Activated B cell treated with CpG ODN at 0.5 μM for 24 hours (primary cell): ENCODE measurements at regions not wholly inside any gene's neighbourhood (a gene's known extent, or its start where the extent isn't known, plus 50 kb on each side); places are given as distances from the start of the nearest gene placed in this dataset.

ENCODE experiments used
- ATAC-seq: fragments of 200-7000 bp; cut with Tn5 transposase; one replicate; pipeline ENCODE4 v1.10.0; 2021; ENCODE audit warnings: low read depth, mild to moderate bottlenecking, moderate library complexity
- CTCF ChIA-PET: fragments of 350-600 bp; sonication (Branson Sonifier 250); formaldehyde crosslinking; loops from one replicate; lab custom pipeline; 2021; ENCODE audit warnings: antibody characterized with exemption; lab: Charles Lee
- POLR2A ChIA-PET: fragments of 350-600 bp; sonication (Branson Sonifier 250); formaldehyde crosslinking; loops from one replicate; lab custom pipeline; 2021; ENCODE audit warnings: antibody characterized with exemption; lab: Charles Lee
- DNase-seq: peaks from one replicate; pipeline ENCODE4 v3.0.0; 2022
- H3K27ac Mint-ChIP-seq: one replicate; pipeline ENCODE4 v1.8.0; 2020; ENCODE audit warnings: mixed read lengths
- H3K27me3 Mint-ChIP-seq: one replicate; pipeline ENCODE4 v1.8.0; 2021; ENCODE audit warnings: mixed read lengths
- H3K36me3 Mint-ChIP-seq: one replicate; pipeline ENCODE4 v1.8.0; 2021; ENCODE audit warnings: low read depth, mixed read lengths
- H3K4me1 Mint-ChIP-seq: one replicate; pipeline ENCODE4 v1.8.0; 2021; ENCODE audit warnings: mixed read lengths
- H3K4me3 Mint-ChIP-seq: one replicate; pipeline ENCODE4 v1.8.0; 2020; ENCODE audit warnings: mild to moderate bottlenecking, mixed read lengths
- H3K9me3 Mint-ChIP-seq: one replicate; pipeline ENCODE4 v1.8.0; 2020; ENCODE audit warnings: mixed read lengths
- CTCF ChIP-seq: fragments of 200-600 bp; IDR thresholded peaks from one replicate; pipeline ENCODE4 v1.8.0; 2022; ENCODE audit warnings: antibody characterized with exemption, mild to moderate bottlenecking
- intact Hi-C: fragments of 100-400 bp; cut with micrococcal nuclease; formaldehyde crosslinking; loops from one replicate; pipeline ENCODE4 v1.15.1; 2024

DNA sequence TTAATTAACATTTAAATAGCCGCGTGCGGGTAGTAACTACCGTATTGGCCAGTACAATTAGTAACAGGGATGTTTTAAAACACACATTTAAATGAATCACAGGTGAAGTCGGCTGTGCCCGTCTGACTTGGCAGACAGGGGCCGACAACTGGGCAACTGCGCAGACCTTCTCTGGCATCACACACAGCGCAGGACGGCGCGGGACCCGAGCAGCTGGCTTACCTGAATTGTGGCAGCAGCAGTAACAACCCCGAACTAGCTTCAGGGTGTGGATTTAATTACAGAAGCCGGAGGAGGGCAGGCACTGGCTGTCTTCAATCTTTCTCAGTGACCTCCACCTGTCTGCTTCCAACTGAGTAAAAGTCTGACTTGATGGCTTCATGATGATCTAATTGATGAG is 91.7 kb downstream of the DACT2 start:
- no peaks in the 10 kb centered on the region for H3K4me1 Mint-ChIP-seq
- DNase-seq (no peak), ATAC-seq (no peak)
- H3K4me3 Mint-ChIP-seq: no peak overlapping the region
- H3K36me3 Mint-ChIP-seq: no peaks in the 10 kb centered on the region
- peaks cover 2% of the 10 kb centered on the region for H3K9me3 Mint-ChIP-seq
- POLR2A ChIA-PET: no interaction called here
- intact Hi-C loops: no loop called here
- TF ChIP-seq CTCF: no peak
- CTCF ChIA-PET: no interaction called here
- H3K27ac Mint-ChIP-seq: no peak overlapping the region
- H3K27me3 Mint-ChIP-seq: no peaks in the 10 kb centered on the region

GRCh38 chr6:168226902-168227318 is 92.7 kb downstream of the DACT2 start:
- POLR2A ChIA-PET: no interaction called here
- Mint-ChIP-seq H3K36me3 (no peaks in the 10 kb centered on the region), H3K27me3 (no peaks in the 10 kb centered on the region), H3K27ac (no peak overlapping the region), H3K4me1 (no peaks in the 10 kb centered on the region), H3K9me3 (peaks cover 2% of the 10 kb centered on the region), H3K4me3 (no peak overlapping the region)
- intact Hi-C loops: no loop called here
- CTCF ChIA-PET: no interaction called here
- TF ChIP-seq CTCF: no peak
- no peak for DNase-seq
- no peak for ATAC-seq

DNA sequence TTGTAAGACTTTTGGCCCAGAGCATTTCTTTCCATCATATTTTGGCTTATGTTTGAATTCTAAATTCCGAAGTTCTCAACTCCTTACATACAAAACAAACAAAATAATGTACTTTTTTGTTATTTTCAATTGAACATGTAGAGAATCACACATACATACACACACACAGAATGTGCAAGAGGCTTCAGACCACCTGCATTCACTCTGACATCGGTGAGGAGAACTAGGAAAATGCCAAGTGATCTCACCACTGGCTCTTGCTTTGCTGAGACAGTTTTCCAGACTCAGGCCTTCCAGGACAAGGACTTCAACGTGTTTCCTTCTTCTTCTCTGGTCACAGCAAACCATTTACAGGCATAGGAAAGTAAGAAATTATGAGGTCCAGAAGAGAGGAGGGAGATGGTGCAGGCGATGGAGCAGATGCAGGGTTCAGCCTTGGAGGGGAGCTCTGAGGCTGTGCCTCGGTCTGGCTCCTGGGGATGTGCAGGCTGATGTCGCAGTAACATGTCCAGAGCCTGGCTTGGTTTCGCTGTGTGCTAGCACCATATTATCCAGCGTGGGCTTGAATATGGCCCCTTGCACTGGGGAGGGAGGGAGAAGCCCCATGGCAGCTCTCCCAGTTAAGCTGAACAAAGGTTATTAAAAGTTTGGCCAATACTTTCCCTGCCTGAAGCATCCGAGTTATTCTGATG is 93.4 kb downstream of the DACT2 start:
- ChIA-PET CTCF (no interaction called here), POLR2A (no interaction called here)
- DNase-seq (no peak), ATAC-seq (no peak)
- TF ChIP-seq CTCF: no peak
- Mint-ChIP-seq H3K36me3 (no peaks in the 10 kb centered on the region), H3K4me1 (no peaks in the 10 kb centered on the region), H3K27me3 (no peaks in the 10 kb centered on the region), H3K27ac (no peak overlapping the region), H3K9me3 (peaks cover 2% of the 10 kb centered on the region), H3K4me3 (no peak overlapping the region)
- intact Hi-C loops: no loop called here

GRCh38 chr6:168225471-168225911 is 94.1 kb downstream of the DACT2 start:
- Mint-ChIP-seq H3K9me3 (peaks cover 2% of the 10 kb centered on the region), H3K27me3 (no peaks in the 10 kb centered on the region), H3K4me3 (no peak overlapping the region), H3K36me3 (no peaks in the 10 kb centered on the region), H3K4me1 (no peaks in the 10 kb centered on the region), H3K27ac (no peak overlapping the region)
- DNase-seq (no peak), ATAC-seq (no peak)
- ChIA-PET POLR2A (no interaction called here), CTCF (no interaction called here)
- no peak for TF ChIP-seq CTCF
- intact Hi-C loops: no loop called here

DNA sequence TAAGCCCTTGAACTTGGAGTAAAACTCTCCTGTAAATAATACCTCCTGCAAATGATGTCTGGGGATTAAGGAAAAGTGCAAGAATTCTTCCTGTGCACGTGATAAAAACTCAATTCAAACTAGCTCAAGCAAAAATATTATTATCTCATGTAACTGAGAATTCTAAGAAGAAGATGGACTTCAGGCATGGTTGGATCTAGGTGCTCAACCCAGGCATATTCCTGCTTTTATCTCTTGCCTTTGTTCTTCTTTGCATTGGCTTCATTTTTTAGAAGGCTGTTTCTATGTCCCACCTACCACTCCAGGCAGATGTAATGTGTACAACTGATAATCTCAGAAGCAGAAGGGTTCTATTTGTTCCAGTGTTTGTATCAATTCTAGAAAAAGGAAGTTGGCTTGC is 95.8 kb downstream of the DACT2 start:
- no peaks in the 10 kb centered on the region for H3K27me3 Mint-ChIP-seq
- no peaks in the 10 kb centered on the region for H3K36me3 Mint-ChIP-seq
- peaks cover 2% of the 10 kb centered on the region for H3K9me3 Mint-ChIP-seq
- no peaks in the 10 kb centered on the region for H3K4me1 Mint-ChIP-seq
- no peak overlapping the region for H3K27ac Mint-ChIP-seq
- ChIA-PET CTCF (no interaction called here), POLR2A (no interaction called here)
- H3K4me3 Mint-ChIP-seq: no peak overlapping the region
- no peak for DNase-seq
- intact Hi-C loops: no loop called here
- no peak for ATAC-seq
- no peak for TF ChIP-seq CTCF
